WTC11 (cell line): ENCODE measurements at regions not wholly inside any gene's neighbourhood (a gene's known extent, or its start where the extent isn't known, plus 50 kb on each side); places are given as distances from the start of the nearest gene placed in this dataset.

ENCODE experiments used
- ATAC-seq: fragments of 200-7000 bp; cut with Tn5 transposase; 2 replicates; pipeline ENCODE4 v1.10.0; 2021; ENCODE audit warnings: mild to moderate bottlenecking, moderate library complexity
- CTCF ChIA-PET: fragments of 300-600 bp; sonication (Branson Sonifier 250); formaldehyde crosslinking; loops from one replicate; lab custom pipeline; 2021; ENCODE audit warnings: antibody characterized with exemption; lab: Charles Lee
- POLR2A ChIA-PET: fragments of 350-600 bp; sonication (Branson Sonifier 250); formaldehyde crosslinking; loops from one replicate; lab custom pipeline; 2021; ENCODE audit warnings: antibody characterized with exemption; lab: Charles Lee
- DNase-seq: peaks from one replicate; pipeline ENCODE4 v3.0.0; 2021; ENCODE audit warnings: low spot score
- H3K27ac Mint-ChIP-seq: 2 replicates; pipeline ENCODE4 v1.8.0; 2021; ENCODE audit warnings: mixed read lengths
- H3K27me3 Mint-ChIP-seq: 2 replicates; pipeline ENCODE4 v1.8.0; 2021; ENCODE audit warnings: low read depth, mild to moderate bottlenecking, moderate library complexity, mixed read lengths
- H3K36me3 Mint-ChIP-seq: 2 replicates; pipeline ENCODE4 v1.8.0; 2021; ENCODE audit warnings: mixed read lengths
- H3K4me1 Mint-ChIP-seq: 2 replicates; pipeline ENCODE4 v1.8.0; 2022; ENCODE audit warnings: mixed read lengths
- H3K4me3 Mint-ChIP-seq: 2 replicates; pipeline ENCODE4 v1.8.0; 2021; ENCODE audit warnings: mild to moderate bottlenecking, moderate library complexity, mixed read lengths
- H3K9me3 Mint-ChIP-seq: 2 replicates; pipeline ENCODE4 v1.8.0; 2021; ENCODE audit warnings: mixed read lengths
- FOXK1 ChIP-seq: sonication (generic); formaldehyde crosslinking; IDR thresholded peaks from 2 replicates; pipeline ENCODE4 v1.8.0; 2022; ENCODE audit warnings: mild to moderate bottlenecking, moderate library complexity, missing genetic modification reagents
- GABPB1 ChIP-seq: sonication (generic); formaldehyde crosslinking; IDR thresholded peaks from 2 replicates; pipeline ENCODE4 v1.8.1; 2023; ENCODE audit warnings: mild to moderate bottlenecking, missing genetic modification reagents
- HMGXB4 ChIP-seq: sonication (generic); formaldehyde crosslinking; IDR thresholded peaks from 2 replicates; pipeline ENCODE4 v1.8.1; 2023; ENCODE audit warnings: mild to moderate bottlenecking, moderate library complexity, missing genetic modification reagents
- PREB ChIP-seq: sonication (generic); formaldehyde crosslinking; IDR thresholded peaks from 2 replicates; pipeline ENCODE4 v1.8.1; 2022; ENCODE audit warnings: mild to moderate bottlenecking, missing genetic modification reagents, moderate library complexity, borderline replicate concordance
- ZMAT4 ChIP-seq: fragments of 250-450 bp; sonication (Bioruptor Pico); IDR thresholded peaks from 2 replicates; pipeline ENCODE4 v1.9.0; 2021; ENCODE audit warnings: mild to moderate bottlenecking
- ZNF532 ChIP-seq: fragments of 250-450 bp; sonication (Bioruptor Pico); IDR thresholded peaks from 2 replicates; pipeline ENCODE4 v1.9.0; 2021; ENCODE audit warnings: mild to moderate bottlenecking, borderline replicate concordance
- TF ChIP-seq, protein P1 (sequence below): sonication (generic); formaldehyde crosslinking; IDR thresholded peaks from 2 replicates; pipeline ENCODE4 v1.8.0; 2022; ENCODE audit warnings: mild to moderate bottlenecking, missing genetic modification reagents

DNA sequence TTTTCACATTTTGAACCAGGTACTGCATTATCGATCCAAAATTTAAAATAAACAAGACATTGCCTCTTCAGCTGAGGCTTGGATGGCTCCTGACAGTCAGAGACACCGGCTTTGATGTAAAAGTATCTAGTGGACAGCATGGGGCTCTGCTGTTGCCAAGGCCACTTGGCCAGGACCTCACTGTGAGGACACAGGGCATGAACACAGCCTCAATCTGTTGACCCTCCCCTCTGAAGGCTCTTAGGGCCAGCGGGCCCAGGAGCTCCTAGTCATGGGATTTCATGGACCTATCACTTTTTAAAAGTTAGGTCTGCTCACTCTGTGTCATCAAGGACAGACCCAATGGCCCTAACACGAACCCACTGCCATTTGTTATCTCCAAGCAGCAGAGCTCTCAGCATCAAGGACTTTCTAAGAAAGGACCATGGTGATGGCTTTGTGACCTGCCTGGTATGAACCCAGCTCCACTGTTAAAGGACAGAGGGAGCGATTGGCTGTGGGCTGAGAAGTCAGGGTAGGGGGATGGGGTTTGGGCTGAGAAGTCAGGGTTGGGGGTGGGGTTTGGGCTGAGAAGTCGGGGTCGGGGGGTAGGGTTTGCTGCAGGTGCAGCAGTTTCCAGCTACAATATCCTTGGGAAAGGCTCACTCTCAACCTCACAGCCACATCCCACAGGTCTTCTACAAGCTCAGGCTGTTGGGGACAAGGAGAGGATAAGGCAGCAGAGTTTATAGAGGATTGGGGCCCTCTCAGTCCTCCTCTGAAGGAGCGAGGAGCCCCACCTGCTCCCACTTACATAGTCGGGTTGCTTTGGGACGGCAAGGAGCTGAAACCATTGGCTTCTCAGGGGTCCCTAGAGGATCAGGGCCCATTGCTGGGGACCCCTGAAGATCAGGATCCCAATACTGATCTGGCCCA lies 146.8 kb downstream of the BARX1 start (continued):
- no peak for TF ChIP-seq ZNF532 (CRISPR knock-in tag)
- TF ChIP-seq, protein P1, sequence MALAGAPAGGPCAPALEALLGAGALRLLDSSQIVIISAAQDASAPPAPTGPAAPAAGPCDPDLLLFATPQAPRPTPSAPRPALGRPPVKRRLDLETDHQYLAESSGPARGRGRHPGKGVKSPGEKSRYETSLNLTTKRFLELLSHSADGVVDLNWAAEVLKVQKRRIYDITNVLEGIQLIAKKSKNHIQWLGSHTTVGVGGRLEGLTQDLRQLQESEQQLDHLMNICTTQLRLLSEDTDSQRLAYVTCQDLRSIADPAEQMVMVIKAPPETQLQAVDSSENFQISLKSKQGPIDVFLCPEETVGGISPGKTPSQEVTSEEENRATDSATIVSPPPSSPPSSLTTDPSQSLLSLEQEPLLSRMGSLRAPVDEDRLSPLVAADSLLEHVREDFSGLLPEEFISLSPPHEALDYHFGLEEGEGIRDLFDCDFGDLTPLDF (CRISPR knock-in tag), result no peak
- no peak for TF ChIP-seq GABPB1 (CRISPR knock-in tag)
- TF ChIP-seq PREB (CRISPR knock-in tag), result no peak

DNA sequence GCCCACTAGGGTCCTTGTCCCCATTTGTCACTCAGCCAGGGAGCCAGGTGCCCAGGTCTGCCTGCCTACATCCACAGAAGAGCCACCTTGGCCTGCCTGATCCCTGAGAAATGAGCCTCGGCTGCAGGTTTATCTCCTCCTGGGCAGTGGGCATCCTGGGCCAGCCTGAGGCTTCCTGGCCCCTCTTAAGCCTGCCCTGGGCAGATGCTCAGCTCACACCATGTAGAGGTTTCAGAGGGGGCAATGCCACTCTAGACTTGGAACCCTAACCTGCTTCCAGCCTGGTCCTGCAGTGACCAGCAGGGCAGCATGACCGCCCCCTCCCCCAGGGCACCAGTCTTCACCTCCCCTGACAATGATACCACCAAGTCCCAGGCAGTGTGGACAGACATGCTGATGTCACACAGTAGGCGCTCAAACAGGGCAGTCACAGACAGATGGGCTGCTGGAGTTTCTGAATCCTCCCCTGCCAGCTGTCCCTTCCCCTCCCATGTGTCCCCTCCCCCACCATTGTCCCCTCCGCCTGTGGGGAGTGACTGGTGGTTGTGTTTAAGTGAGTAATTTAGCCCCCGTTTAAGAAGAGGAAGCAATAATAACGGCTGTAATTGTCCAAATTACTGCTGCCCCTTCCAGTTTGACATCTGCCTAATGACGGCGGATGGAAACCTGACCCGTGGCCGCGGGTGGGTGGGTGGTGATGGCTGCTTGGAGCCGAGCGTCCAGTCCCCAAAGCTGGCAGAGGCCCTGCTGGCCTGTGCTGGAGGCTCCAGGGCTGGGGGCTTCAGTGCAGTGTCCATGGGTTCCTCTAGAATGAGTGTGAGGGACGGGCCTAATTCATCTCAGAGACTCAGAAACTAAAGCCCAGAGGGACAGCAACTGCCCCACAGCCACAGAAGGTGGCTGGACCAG lies 147.7 kb downstream of the BARX1 start:
- Mint-ChIP-seq H3K36me3 (0 out of 2 replicates have a peak, but pooled peaks cover 2% of the 10 kb centered on the region), H3K4me1 (peaks cover 17% of the 10 kb centered on the region), H3K9me3 (peaks cover 17% of the 10 kb centered on the region), H3K27ac (no peak overlapping the region), H3K27me3 (no peaks in the 10 kb centered on the region; the same call in 1 of the 2 replicates), H3K4me3 (no peak overlapping the region)
- DNase-seq (no peak), ATAC-seq (no peak)
- TF ChIP-seq FOXK1 (CRISPR knock-in tag), result no peak
- no peak for TF ChIP-seq ZNF532 (CRISPR knock-in tag)
- no peak for TF ChIP-seq HMGXB4 (CRISPR knock-in tag)
- TF ChIP-seq ZMAT4 (CRISPR knock-in tag), result no peak
- ChIA-PET POLR2A (no interaction called here), CTCF (interaction anchor here (0.5 to 6.0 kb wide), 3 partner anchors 19 to 206 kb away, joined by 4 to 68 read pairs (median 4); no protein-coding TSS in a partner anchor)
